ENCODE measurements at regions not wholly inside any gene's neighbourhood (a gene's known extent, or its start where the extent isn't known, plus 50 kb on each side); places are given as distances from the start of the nearest gene placed in this dataset.
"Not testable (repeated sequence)": the region's sequence is repeated elsewhere in the genome, so short reads cannot be mapped to it uniquely, and the experiment has no call there.

GRCh38 chr16:85508993-85509392, 104.1 kb upstream of the GSE1 start:
- H3K4me3 ChIP-seq (ENCODE audit: low read length): no peak overlapping the region
- TF ChIP-seq ZNF274 (IDR thresholded peaks at IDR 0.05; ENCODE audit: low read depth, low read length): no peak

GRCh38 chr16:85510041-85510659, 103.0 kb upstream of the GSE1 start:
- H3K4me3 ChIP-seq (ENCODE audit: low read length): no peak overlapping the region
- no peak for TF ChIP-seq ZNF274 (IDR thresholded peaks at IDR 0.05; ENCODE audit: low read depth, low read length)

DNA sequence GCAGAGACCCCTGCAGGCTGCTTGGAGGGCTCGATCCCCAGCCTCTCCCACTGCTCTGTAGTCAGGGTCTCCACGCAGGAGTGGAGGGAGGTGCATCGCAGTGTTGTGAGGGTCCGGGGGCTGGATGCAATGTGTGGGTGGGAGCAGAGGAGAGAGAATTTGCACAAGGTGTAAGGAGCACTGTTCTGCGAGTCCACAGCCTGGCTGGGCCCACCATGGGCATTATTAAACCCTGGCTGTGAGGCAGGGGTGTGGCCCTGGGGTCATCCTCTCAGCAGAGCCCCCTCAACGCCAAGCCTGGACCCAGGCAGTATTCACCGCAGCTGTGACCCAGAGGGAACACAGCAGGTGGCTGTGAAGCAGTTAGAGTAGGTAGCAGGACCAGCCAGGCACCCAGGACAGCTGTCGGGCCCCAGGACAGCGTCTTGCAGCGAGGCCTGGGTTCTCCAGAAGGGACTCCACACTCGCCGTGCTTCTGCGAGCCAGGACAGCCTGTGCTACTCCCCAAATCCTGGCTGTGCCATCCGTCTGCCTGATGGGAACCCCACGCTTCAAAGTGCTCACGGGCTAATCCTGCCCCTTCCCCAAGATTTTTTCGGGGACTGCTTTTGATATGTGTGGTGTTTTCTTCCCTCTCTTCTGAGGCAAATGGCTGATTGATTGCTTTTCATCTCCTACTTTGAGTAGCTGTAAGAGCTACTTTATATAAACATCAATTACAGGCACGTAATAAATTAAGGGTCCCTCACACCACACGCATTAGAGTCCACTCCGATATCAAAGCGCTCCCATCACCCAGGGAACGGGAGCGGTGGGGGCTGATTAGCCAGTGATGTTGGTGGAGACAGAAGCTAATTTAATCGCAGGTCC, 100.9 kb upstream of the GSE1 start:
- no peak for TF ChIP-seq ZNF274 (IDR thresholded peaks at IDR 0.05; ENCODE audit: low read depth, low read length)
- H3K4me3 ChIP-seq (ENCODE audit: low read length): no peak overlapping the region

GRCh38 chr16:85512808-85513115, 100.4 kb upstream of the GSE1 start:
- TF ChIP-seq ZNF274 (IDR thresholded peaks at IDR 0.05; ENCODE audit: low read depth, low read length): no peak
- H3K4me3 ChIP-seq (ENCODE audit: low read length): no peak overlapping the region

DNA sequence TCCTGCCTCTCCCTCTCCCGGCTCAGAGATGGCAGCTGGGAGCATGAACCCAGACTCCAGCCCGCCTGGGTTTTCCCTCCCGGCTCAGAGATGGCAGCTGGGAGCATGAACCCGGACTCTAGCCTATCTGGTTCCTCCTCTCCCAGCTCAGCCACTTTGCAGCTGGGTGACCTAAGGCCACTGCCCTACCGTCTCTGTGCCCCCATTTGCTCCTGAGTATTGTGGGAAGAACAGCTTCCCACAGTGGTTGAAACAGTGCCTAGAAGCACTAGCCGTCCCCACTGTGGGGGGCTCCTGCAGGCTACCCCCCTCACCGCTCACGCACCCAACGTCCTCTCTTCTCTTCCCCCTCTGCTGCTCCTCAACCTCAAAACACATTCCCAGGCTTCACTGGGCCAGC, 99.9 kb upstream of the GSE1 start:
- H3K4me3 ChIP-seq (ENCODE audit: low read length): no peak overlapping the region
- TF ChIP-seq ZNF274 (IDR thresholded peaks at IDR 0.05; ENCODE audit: low read depth, low read length): no peak

GRCh38 chr16:85513649-85514048, 99.5 kb upstream of the GSE1 start:
- TF ChIP-seq ZNF274 (IDR thresholded peaks at IDR 0.05; ENCODE audit: low read depth, low read length): no peak

DNA sequence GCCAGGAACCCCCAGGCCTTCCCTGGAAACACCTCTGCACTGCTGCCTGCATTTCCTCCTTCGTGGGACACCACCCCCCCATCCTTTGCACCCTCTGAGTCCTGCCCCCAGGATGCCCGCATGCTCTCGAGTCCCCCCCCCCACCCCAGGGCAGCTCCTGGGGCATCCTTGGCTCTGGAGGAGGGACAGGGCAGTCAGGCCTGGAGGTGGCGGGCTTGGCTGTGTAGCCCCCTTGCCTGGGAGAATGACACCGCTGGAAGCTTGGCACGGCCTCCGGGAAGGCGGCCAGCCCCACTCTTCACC, 98.9 kb upstream of the GSE1 start:
- no peak for TF ChIP-seq ZNF274 (IDR thresholded peaks at IDR 0.05; ENCODE audit: low read depth, low read length)
- H3K4me3 ChIP-seq (ENCODE audit: low read length): no peak overlapping the region

More at GRCh38 chr16:85513649-85514048, 99.5 kb upstream of the GSE1 start:
- H3K4me3 ChIP-seq (ENCODE audit: low read length): no peak overlapping the region

- H3K4me3 ChIP-seq (ENCODE audit: low read length): no peak overlapping the region
- TF ChIP-seq ZNF274 (IDR thresholded peaks at IDR 0.05; ENCODE audit: low read depth, low read length): no peak
Observed at GRCh38 chr16:85514598-85515318, 98.4 kb upstream of the GSE1 start.

DNA sequence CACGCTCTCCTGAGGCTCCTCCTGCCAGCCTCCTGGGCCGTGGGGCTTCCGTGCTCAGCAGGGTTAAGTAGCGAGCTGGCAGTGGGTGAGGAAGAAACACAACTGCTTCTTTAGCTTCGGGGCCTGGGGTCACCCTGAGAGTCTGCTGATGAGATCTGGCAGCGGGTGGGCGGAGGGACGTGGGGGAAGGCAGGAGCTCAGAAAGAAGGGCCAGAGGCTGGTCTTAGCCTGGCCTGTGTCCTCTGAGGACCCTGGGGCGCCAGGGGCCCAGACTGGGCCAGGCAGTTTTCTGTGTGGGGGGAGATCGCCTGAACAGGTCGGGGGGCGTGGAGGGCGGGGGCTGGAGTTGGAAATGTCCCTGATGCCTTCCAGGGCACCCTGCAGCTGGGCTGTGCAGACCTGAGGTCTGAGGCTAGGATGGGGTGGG, 97.8 kb upstream of the GSE1 start:
- TF ChIP-seq ZNF274 (IDR thresholded peaks at IDR 0.05; ENCODE audit: low read depth, low read length): no peak
- no peak overlapping the region for H3K4me3 ChIP-seq (ENCODE audit: low read length)

- no peak for TF ChIP-seq ZNF274 (IDR thresholded peaks at IDR 0.05; ENCODE audit: low read depth, low read length)
Observed at GRCh38 chr16:85515830-85516397, 97.2 kb upstream of the GSE1 start.

DNA sequence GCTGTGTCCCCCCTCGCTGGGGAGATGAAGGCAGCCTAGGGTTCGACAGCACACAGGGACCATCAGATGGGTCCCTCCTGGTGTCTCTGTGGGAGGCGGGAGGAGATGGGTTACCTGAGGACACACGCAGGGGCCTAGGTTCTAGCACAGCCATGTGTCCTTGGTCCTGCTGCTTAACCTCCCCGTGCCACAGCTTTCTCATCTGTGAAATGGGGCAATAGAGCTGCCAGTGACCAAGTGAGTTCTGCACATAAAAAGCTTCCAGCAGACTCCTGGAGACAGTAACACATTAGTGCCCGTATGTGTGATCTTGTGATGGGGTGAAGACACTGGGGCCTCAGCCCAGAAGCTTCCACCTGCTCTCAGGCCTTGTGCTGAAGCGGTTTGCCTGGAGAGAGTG, 96.0 kb upstream of the GSE1 start:
- no peak for TF ChIP-seq ZNF274 (IDR thresholded peaks at IDR 0.05; ENCODE audit: low read depth, low read length)
- no peak overlapping the region for H3K4me3 ChIP-seq (ENCODE audit: low read length)

More at GRCh38 chr16:85515830-85516397, 97.2 kb upstream of the GSE1 start:
- no peak overlapping the region for H3K4me3 ChIP-seq (ENCODE audit: low read length)

- no peak for TF ChIP-seq ZNF274 (IDR thresholded peaks at IDR 0.05; ENCODE audit: low read depth, low read length)
- H3K4me3 ChIP-seq (ENCODE audit: low read length): no peak overlapping the region
Observed at GRCh38 chr16:85517563-85518179, 95.5 kb upstream of the GSE1 start.

DNA sequence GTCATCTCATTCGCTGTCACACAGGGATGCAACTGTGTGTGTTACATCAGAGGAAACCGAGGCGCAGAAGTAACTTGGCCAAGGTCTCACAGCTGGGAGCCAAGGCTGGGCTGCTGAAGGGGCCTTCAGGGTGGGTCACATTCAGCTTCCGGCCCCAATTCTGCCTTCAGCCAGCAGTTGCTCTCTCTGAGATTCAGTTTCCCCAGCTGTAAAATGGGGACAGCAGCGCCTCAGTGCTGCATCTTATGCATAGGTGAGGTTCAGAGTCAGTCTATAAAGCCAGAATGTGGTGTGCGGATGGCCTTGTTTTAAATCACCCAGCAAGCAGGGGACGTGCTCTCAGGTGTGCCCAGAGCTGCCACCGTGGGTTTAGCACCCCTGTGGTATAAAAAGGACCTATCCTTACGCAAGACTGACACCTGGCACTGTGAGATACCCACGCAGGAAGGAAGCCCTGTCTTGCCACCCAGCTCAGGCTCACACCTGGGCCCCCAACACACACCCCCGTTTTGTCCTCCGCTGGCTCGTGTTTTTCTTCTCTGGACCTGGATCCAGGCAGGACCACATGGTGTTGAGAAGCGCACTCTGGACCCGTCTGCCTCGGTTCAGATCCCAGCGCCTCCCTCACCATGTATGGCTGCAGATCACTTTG, 94.6 kb upstream of the GSE1 start:
- TF ChIP-seq ZNF274 (IDR thresholded peaks at IDR 0.05; ENCODE audit: low read depth, low read length): no peak
- no peak overlapping the region for H3K4me3 ChIP-seq (ENCODE audit: low read length)

- H3K4me3 ChIP-seq (ENCODE audit: low read length): not testable (repeated sequence)
Observed at GRCh38 chr16:85519050-85519440, 94.1 kb upstream of the GSE1 start.
